SK-N-MC (cell line): ENCODE measurements at regions not wholly inside any gene's neighbourhood (a gene's known extent, or its start where the extent isn't known, plus 50 kb on each side); places are given as distances from the start of the nearest gene placed in this dataset.

Experiments used
- EZH2 ChIP-seq: fragments of 200-600 bp; sonication (generic); IDR thresholded peaks from one replicate; pipeline ENCODE4 v1.6.1; 2017; ENCODE audit warnings: antibody characterized with exemption
- FOXP2 ChIP-seq: optimal IDR thresholded peaks from 2 replicates; pipeline ENCODE3; 2011; ENCODE audit warnings: mild to moderate bottlenecking, moderate library complexity; ENCODE audit not compliant: insufficient read depth; ENCODE audit errors: extremely low read length, control extremely low read depth
- POLR2AphosphoS5 ChIP-seq: IDR thresholded peaks from 2 replicates; pipeline ENCODE4 v1.6.1; 2012; ENCODE audit warnings: mild to moderate bottlenecking, low read depth, low read length, borderline replicate concordance

- no peak for TF ChIP-seq POLR2AphosphoS5
- no peak for TF ChIP-seq EZH2
- no peak for TF ChIP-seq FOXP2
These were observed 451.5 kb downstream of the PCDH17 start for GRCh38 chr13:58083064-58083463.
